ENCODE measurements at regions not wholly inside any gene's neighbourhood (a gene's known extent, or its start where the extent isn't known, plus 50 kb on each side); places are given as distances from the start of the nearest gene placed in this dataset.
"Not testable (repeated sequence)": the region's sequence is repeated elsewhere in the genome, so short reads cannot be mapped to it uniquely, and the experiment has no call there.

GRCh38 chr20:43404878-43405277 lies 52.8 kb upstream of the SRSF6 start:
- DNase-seq (ENCODE audit: low spot score): peak; percentile 67

GRCh38 chr20:43400882-43401281 lies 56.8 kb upstream of the SRSF6 start:
- not testable (repeated sequence) for DNase-seq (ENCODE audit: low spot score)

GRCh38 chr20:43398676-43399324 lies 58.9 kb upstream of the SRSF6 start:
- DNase-seq (ENCODE audit: low spot score): no peak

- no peak for DNase-seq (ENCODE audit: low spot score)
Measured at GRCh38 chr20:43397147-43397546, 60.5 kb upstream of the SRSF6 start.

- no peak for DNase-seq (ENCODE audit: low spot score)
Measured at GRCh38 chr20:43393052-43393451, 64.6 kb upstream of the SRSF6 start.

GRCh38 chr20:43392561-43392960 lies 65.1 kb upstream of the SRSF6 start:
- no peak for DNase-seq (ENCODE audit: low spot score)

GRCh38 chr20:43389839-43390626 lies 67.7 kb upstream of the SRSF6 start:
- peak; percentile 78 for DNase-seq (ENCODE audit: low spot score)

GRCh38 chr20:43389211-43389610 lies 68.5 kb upstream of the SRSF6 start:
- no peak for DNase-seq (ENCODE audit: low spot score)

GRCh38 chr20:43388268-43389002 lies 69.3 kb upstream of the SRSF6 start:
- no peak for DNase-seq (ENCODE audit: low spot score)

- no peak for DNase-seq (ENCODE audit: low spot score)
Measured at GRCh38 chr20:43387737-43388136, 70.0 kb upstream of the SRSF6 start.

- no peak for DNase-seq (ENCODE audit: low spot score)
Measured at GRCh38 chr20:43386878-43387277, 70.8 kb upstream of the SRSF6 start.

GRCh38 chr20:43385914-43386313 lies 71.8 kb upstream of the SRSF6 start:
- DNase-seq (ENCODE audit: low spot score): no peak

GRCh38 chr20:43384101-43384940 lies 73.4 kb upstream of the SRSF6 start:
- no peak for DNase-seq (ENCODE audit: low spot score)

GRCh38 chr20:43383026-43383795 lies 74.5 kb upstream of the SRSF6 start:
- DNase-seq (ENCODE audit: low spot score): no peak

GRCh38 chr20:43382135-43382534 lies 75.6 kb upstream of the SRSF6 start:
- DNase-seq (ENCODE audit: low spot score): not testable (repeated sequence)

- not testable (repeated sequence) for DNase-seq (ENCODE audit: low spot score)
Measured at GRCh38 chr20:43381533-43381932, 76.2 kb upstream of the SRSF6 start.

- DNase-seq (ENCODE audit: low spot score): no peak
Measured at GRCh38 chr20:43379239-43379917, 78.3 kb upstream of the SRSF6 start.

GRCh38 chr20:43376831-43377230 lies 80.9 kb upstream of the SRSF6 start:
- DNase-seq (ENCODE audit: low spot score): no peak

GRCh38 chr20:43375591-43375990 lies 82.1 kb upstream of the SRSF6 start:
- no peak for DNase-seq (ENCODE audit: low spot score)

GRCh38 chr20:43372051-43372450 lies 85.6 kb upstream of the SRSF6 start:
- no peak for DNase-seq (ENCODE audit: low spot score)

- DNase-seq (ENCODE audit: low spot score): no peak
Measured at GRCh38 chr20:43365691-43366090, 92.0 kb upstream of the SRSF6 start.
